H9 (cell line): ENCODE measurements at regions not wholly inside any gene's neighbourhood (a gene's known extent, or its start where the extent isn't known, plus 50 kb on each side); places are given as distances from the start of the nearest gene placed in this dataset.

ENCODE experiments used
- DNase-seq: peaks from one replicate; pipeline ENCODE4 v3.0.0-alpha.2; 2017
- H2AFZ ChIP-seq: one replicate; pipeline ENCODE4 v1.6.1; 2013; ENCODE audit warnings: mild to moderate bottlenecking, low read length, control low read depth, moderate library complexity
- H2AK5ac ChIP-seq: 2 replicates; pipeline ENCODE4 v1.6.1; 2013; ENCODE audit warnings: low read length, control low read depth, mixed read lengths; ENCODE audit not compliant: insufficient read length
- H2BK120ac ChIP-seq: one replicate; pipeline ENCODE4 v1.6.1; 2013; ENCODE audit warnings: low read depth, mild to moderate bottlenecking, low read length, control low read depth, inconsistent platforms; ENCODE audit not compliant: poor library complexity, severe bottlenecking
- H2BK12ac ChIP-seq: 2 replicates; pipeline ENCODE4 v1.6.1; 2013; ENCODE audit warnings: low read length, control low read depth, mixed read lengths, low read depth; ENCODE audit not compliant: insufficient read length
- H2BK15ac ChIP-seq: 2 replicates; pipeline ENCODE4 v1.6.1; 2013; ENCODE audit warnings: low read depth, low read length, control low read depth
- H2BK20ac ChIP-seq: one replicate; pipeline ENCODE4 v1.6.1; 2013; ENCODE audit warnings: low read depth, mild to moderate bottlenecking, low read length, control low read depth, inconsistent platforms; ENCODE audit not compliant: poor library complexity, severe bottlenecking
- H2BK5ac ChIP-seq: 2 replicates; pipeline ENCODE4 v1.6.1; 2013; ENCODE audit warnings: low read length, control low read depth, mixed read lengths; ENCODE audit not compliant: insufficient read length
- H3K14ac ChIP-seq: 2 replicates; pipeline ENCODE4 v1.6.1; 2013; ENCODE audit warnings: low read length, control low read depth; ENCODE audit not compliant: insufficient read depth
- H3K18ac ChIP-seq: 2 replicates; pipeline ENCODE4 v1.6.1; 2013; ENCODE audit warnings: low read depth, mild to moderate bottlenecking, mixed read lengths, low read length, control low read depth; ENCODE audit not compliant: insufficient read length
- H3K23ac ChIP-seq: 2 replicates; pipeline ENCODE4 v1.6.1; 2013; ENCODE audit warnings: low read length, control low read depth, mixed read lengths, low read depth; ENCODE audit not compliant: insufficient read length
- H3K23me2 ChIP-seq: 2 replicates; pipeline ENCODE4 v1.6.1; 2013; ENCODE audit warnings: low read depth, mild to moderate bottlenecking, mixed read lengths, low read length, control low read depth; ENCODE audit not compliant: insufficient read length, poor library complexity, severe bottlenecking
- H3K27ac ChIP-seq: 2 replicates; pipeline ENCODE4 v1.5.1; 2013; ENCODE audit warnings: low read length, control low read depth, mixed read lengths, low read depth; ENCODE audit not compliant: insufficient read length
- H3K27me3 ChIP-seq: 2 replicates; pipeline ENCODE4 v1.6.1; 2013; ENCODE audit warnings: low read length, control low read depth, inconsistent platforms; ENCODE audit not compliant: insufficient read depth
- H3K4ac ChIP-seq: 2 replicates; pipeline ENCODE4 v1.6.1; 2013; ENCODE audit warnings: low read depth, mild to moderate bottlenecking, control low read depth, inconsistent platforms, low read length, moderate library complexity
- H3K4me1 ChIP-seq: 2 replicates; pipeline ENCODE4 v1.6.1; 2013; ENCODE audit warnings: low read length, control low read depth, inconsistent platforms; ENCODE audit not compliant: insufficient read depth
- H3K4me2 ChIP-seq: 2 replicates; pipeline ENCODE4 v1.6.1; 2013; ENCODE audit warnings: low read length, control low read depth, mixed read lengths; ENCODE audit not compliant: insufficient read length, insufficient read depth
- H3K56ac ChIP-seq: 2 replicates; pipeline ENCODE4 v1.6.1; 2013; ENCODE audit warnings: low read depth, mild to moderate bottlenecking, mixed read lengths, low read length, control low read depth; ENCODE audit not compliant: insufficient read length
- H3K79me1 ChIP-seq: 2 replicates; pipeline ENCODE4 v1.6.1; 2013; ENCODE audit warnings: low read depth, mild to moderate bottlenecking, moderate library complexity, low read length, control low read depth, inconsistent platforms; ENCODE audit not compliant: insufficient read depth, poor library complexity, severe bottlenecking
- H3K79me2 ChIP-seq: 2 replicates; pipeline ENCODE4 v1.6.1; 2013; ENCODE audit warnings: low read length, control low read depth, inconsistent platforms; ENCODE audit not compliant: insufficient read depth
- H3K9ac ChIP-seq: 2 replicates; pipeline ENCODE4 v1.6.1; 2013; ENCODE audit warnings: low read length, control low read depth, mixed read lengths; ENCODE audit not compliant: insufficient read length; ENCODE audit errors: extremely low read depth
- H3K9me3 ChIP-seq: one replicate; pipeline ENCODE4 v1.6.1; 2013; ENCODE audit warnings: low read depth, low read length, inconsistent platforms; ENCODE audit not compliant: control insufficient read depth
- H3T11ph ChIP-seq: one replicate; pipeline ENCODE4 v1.6.1; 2013; ENCODE audit warnings: mild to moderate bottlenecking, low read length, control low read depth, inconsistent platforms
- H4K20me1 ChIP-seq: one replicate; pipeline ENCODE4 v1.6.1; 2013; ENCODE audit not compliant: control insufficient read depth, insufficient read length, insufficient read depth
- H4K5ac ChIP-seq: 2 replicates; pipeline ENCODE4 v1.6.1; 2013; ENCODE audit warnings: low read depth, mild to moderate bottlenecking, mixed read lengths, low read length, control low read depth; ENCODE audit not compliant: insufficient read length
- H4K8ac ChIP-seq: replicated peaks from 2 replicates; pipeline ENCODE4 v1.6.1; 2013; ENCODE audit warnings: low read length, control low read depth, mixed read lengths, low read depth; ENCODE audit not compliant: insufficient read length
- H4K91ac ChIP-seq: 2 replicates; pipeline ENCODE4 v1.6.1; 2013; ENCODE audit warnings: low read depth, mild to moderate bottlenecking, moderate library complexity, mixed read lengths, low read length, control low read depth; ENCODE audit not compliant: insufficient read length
- H3K27ac Mint-ChIP-seq, 3 experiments: 2 replicates in 2 of 3; 3 replicates in 1 of 3; pipeline ENCODE4 v1.8.0; 2020 to 2021; ENCODE audit warnings: mixed read lengths in 3 of 3, mild to moderate bottlenecking in 1 of 3, moderate library complexity in 1 of 3
- H3K27me3 Mint-ChIP-seq: 2 replicates; pipeline ENCODE4 v1.8.0; 2021; ENCODE audit warnings: low read depth, mild to moderate bottlenecking, moderate library complexity, mixed read lengths
- H3K36me3 Mint-ChIP-seq, 3 experiments: 2 replicates in 2 of 3; 3 replicates in 1 of 3; pipeline ENCODE4 v1.8.0; 2020 to 2021; ENCODE audit warnings: low read depth in 3 of 3, mixed read lengths in 3 of 3; ENCODE audit not compliant: insufficient read depth in 1 of 3
- H3K4me1 Mint-ChIP-seq, 2 experiments: 2 replicates each; pipeline ENCODE4 v1.8.0; 2020; ENCODE audit warnings: mixed read lengths in 2 of 2
- H3K4me3 Mint-ChIP-seq, 2 experiments: 2 replicates in 1 of 2; 3 replicates in 1 of 2; pipeline ENCODE4 v1.8.0; 2020 to 2021; ENCODE audit warnings: mild to moderate bottlenecking in 2 of 2, mixed read lengths in 2 of 2, moderate library complexity in 1 of 2
- H3K9me3 Mint-ChIP-seq, 2 experiments: 2 replicates in 1 of 2; 3 replicates in 1 of 2; pipeline ENCODE4 v1.8.0; 2020; ENCODE audit warnings: mild to moderate bottlenecking in 2 of 2, mixed read lengths in 2 of 2, moderate library complexity in 1 of 2
- CTCF ChIP-seq: fragments of 200-600 bp; sonication (generic); conservative IDR thresholded peaks from 3 replicates; pipeline ENCODE4 v1.8.0; 2021; ENCODE audit warnings: antibody characterized with exemption, mild to moderate bottlenecking
- WGBS: extraction: QIAGEN DNeasy Blood & Tissue Kit; methylation state at CpG from one replicate; pipeline ENCODE4 v1.1.7; 2013; ENCODE audit warnings: missing lambda C conversion rate, low lambda C conversion rate, mixed read lengths; ENCODE audit not compliant: insufficient read length; ENCODE audit errors: extremely low coverage; 5-methylcytosine and 5-hydroxymethylcytosine counted together

GRCh38 chr2:122022531-122022930, 267.1 kb downstream of the TSN start:
- no CpG with 5 or more reads among the region's 3 CpGs for WGBS

More at GRCh38 chr2:122022531-122022930, 267.1 kb downstream of the TSN start:
- H3K79me2 ChIP-seq = no peaks in the 10 kb centered on the region
- DNase-seq = no peak
- no peaks in the 10 kb centered on the region for H4K20me1 ChIP-seq
- H3K79me1 ChIP-seq = no peaks in the 10 kb centered on the region
- no peak overlapping the region for H3K27ac ChIP-seq
- H3K56ac ChIP-seq = no peak overlapping the region
- no peak overlapping the region for H2AK5ac ChIP-seq
- no peak overlapping the region for H3K4me3 Mint-ChIP-seq
- H2BK5ac ChIP-seq = no peak overlapping the region
- H3K4me1 ChIP-seq = no peaks in the 10 kb centered on the region; the same call in 1 of the 2 replicates
- H4K8ac ChIP-seq = no peak overlapping the region
- no peak overlapping the region for H4K91ac ChIP-seq
- no peak overlapping the region for H2BK15ac ChIP-seq
- H3K36me3 Mint-ChIP-seq = peaks cover 0 to 2% (median 0%) of the 10 kb centered on the region in 3 experiments; a peak in 3 of 7 replicates
- H2BK20ac ChIP-seq = no peak overlapping the region
- no peaks in the 10 kb centered on the region for H3K9me3 ChIP-seq
- H3K27me3 Mint-ChIP-seq = peaks cover 12% of the 10 kb centered on the region
- no peaks in the 10 kb centered on the region for H3K27me3 ChIP-seq
- no peak overlapping the region for H3K23ac ChIP-seq
- H3K9me3 Mint-ChIP-seq = peaks cover 0 to 6% of the 10 kb centered on the region in 2 experiments; a peak in 2 of 5 replicates
- no peak overlapping the region for H2AFZ ChIP-seq
- no peak for TF ChIP-seq CTCF
- H3K4me1 Mint-ChIP-seq = peaks cover 16 to 28% of the 10 kb centered on the region in 2 experiments
- H2BK120ac ChIP-seq = no peak overlapping the region
- H3K4me2 ChIP-seq = no peak overlapping the region
- no peak overlapping the region for H2BK12ac ChIP-seq
- H4K5ac ChIP-seq = no peak overlapping the region
- H3K23me2 ChIP-seq = no peaks in the 10 kb centered on the region
- H3K4ac ChIP-seq = no peak overlapping the region
- H3T11ph ChIP-seq = no peak overlapping the region
- H3K27ac Mint-ChIP-seq = no peak overlapping the region
- H3K14ac ChIP-seq = no peak overlapping the region
- no peak overlapping the region for H3K18ac ChIP-seq
- no peak overlapping the region for H3K9ac ChIP-seq
